IPS-15b (cell line): ENCODE measurements at regions not wholly inside any gene's neighbourhood (a gene's known extent, or its start where the extent isn't known, plus 50 kb on each side); places are given as distances from the start of the nearest gene placed in this dataset.

Experiments
- H3K27me3 ChIP-seq: one replicate; pipeline ENCODE4 v1.6.1; 2013; ENCODE audit warnings: low read length; ENCODE audit not compliant: control insufficient read depth, insufficient read depth
- H3K36me3 ChIP-seq: one replicate; pipeline ENCODE4 v1.6.1; 2013; ENCODE audit warnings: low read length; ENCODE audit not compliant: control insufficient read depth, insufficient read depth
- H3K4me1 ChIP-seq: one replicate; pipeline ENCODE4 v1.6.1; 2013; ENCODE audit warnings: mild to moderate bottlenecking, low read length; ENCODE audit not compliant: control insufficient read depth, insufficient read depth
- H3K4me3 ChIP-seq: one replicate; pipeline ENCODE4 v1.5.1; 2013; ENCODE audit warnings: low read depth, low read length
- H3K9ac ChIP-seq: one replicate; pipeline ENCODE4 v1.6.1; 2013; ENCODE audit warnings: low read depth, mild to moderate bottlenecking, low read length
- H3K9me3 ChIP-seq: one replicate; pipeline ENCODE4 v1.6.1; 2013; ENCODE audit warnings: mild to moderate bottlenecking, low read length; ENCODE audit not compliant: control insufficient read depth, insufficient read depth

- H3K9ac ChIP-seq, result no peak overlapping the region
- no peak overlapping the region for H3K4me3 ChIP-seq
- H3K36me3 ChIP-seq, result no peaks in the 10 kb centered on the region
- no peaks in the 10 kb centered on the region for H3K4me1 ChIP-seq
- no peaks in the 10 kb centered on the region for H3K27me3 ChIP-seq
- no peaks in the 10 kb centered on the region for H3K9me3 ChIP-seq
These were observed 50.8 kb upstream of the PRDM11 start for GRCh38 chr11:45095691-45096010.

GRCh38 chr11:45096636-45097035 lies 49.8 kb upstream of the PRDM11 start:
- Histone ChIP-seq H3K4me3 (no peak overlapping the region), H3K36me3 (no peaks in the 10 kb centered on the region), H3K9me3 (no peaks in the 10 kb centered on the region), H3K9ac (no peak overlapping the region), H3K4me1 (no peaks in the 10 kb centered on the region), H3K27me3 (no peaks in the 10 kb centered on the region)
